NCI-H1105 (cell line): ENCODE measurements at regions not wholly inside any gene's neighbourhood (a gene's known extent, or its start where the extent isn't known, plus 50 kb on each side); places are given as distances from the start of the nearest gene placed in this dataset.
"Not testable (repeated sequence)": the region's sequence is repeated elsewhere in the genome, so short reads cannot be mapped to it uniquely, and the experiment has no call there.

ENCODE experiments used
- DNase-seq: peaks from one replicate; lab custom pipeline; 2025; lab: John Stamatoyannopoulos, UW

DNA sequence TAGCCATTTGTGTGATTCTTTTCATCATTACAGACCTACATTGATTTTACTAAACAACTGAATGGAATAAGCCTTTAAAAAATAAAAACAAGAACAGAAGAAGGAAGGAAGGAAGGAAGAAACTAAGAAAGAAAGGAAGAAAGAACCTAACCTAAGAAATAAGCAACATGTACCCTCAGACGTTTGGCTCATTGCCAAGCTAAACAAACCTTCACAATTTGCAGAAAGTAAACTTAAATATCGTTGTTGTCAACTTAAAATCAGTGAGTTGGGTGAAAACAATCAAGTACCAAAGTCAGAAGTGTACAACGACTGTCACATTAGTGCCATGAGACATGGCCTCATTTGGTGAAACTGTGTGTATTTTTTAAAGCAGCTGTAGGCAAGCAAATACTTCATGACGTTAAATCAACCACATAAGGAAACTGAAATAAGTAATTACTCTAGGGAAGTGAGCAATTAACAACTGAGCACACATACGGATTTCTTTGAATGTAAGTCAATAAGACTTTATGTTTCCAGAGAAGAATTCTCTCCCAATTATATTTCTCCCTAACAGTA is 313.1 kb upstream of the TMPRSS15 start:
- DNase-seq = peak; percentile 15

DNA sequence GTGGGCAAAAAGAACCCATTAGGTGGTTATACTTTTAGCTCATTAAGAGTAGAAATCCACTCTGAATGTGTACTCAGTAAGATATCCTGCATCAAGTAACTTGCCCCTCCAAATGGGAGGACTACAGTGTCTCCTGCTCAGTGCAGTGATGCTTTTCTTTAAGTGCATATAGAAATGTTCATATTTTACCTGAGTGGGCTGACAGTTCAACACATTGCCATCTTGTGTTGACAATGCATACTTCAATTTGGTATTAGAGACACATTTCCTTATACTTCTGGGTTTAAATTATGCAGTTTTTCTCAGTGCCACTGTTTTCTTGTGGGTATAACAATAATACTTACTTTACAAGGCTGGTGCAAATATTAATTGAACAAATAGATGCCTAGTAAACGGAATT is 318.6 kb upstream of the TMPRSS15 start:
- no peak for DNase-seq

DNA sequence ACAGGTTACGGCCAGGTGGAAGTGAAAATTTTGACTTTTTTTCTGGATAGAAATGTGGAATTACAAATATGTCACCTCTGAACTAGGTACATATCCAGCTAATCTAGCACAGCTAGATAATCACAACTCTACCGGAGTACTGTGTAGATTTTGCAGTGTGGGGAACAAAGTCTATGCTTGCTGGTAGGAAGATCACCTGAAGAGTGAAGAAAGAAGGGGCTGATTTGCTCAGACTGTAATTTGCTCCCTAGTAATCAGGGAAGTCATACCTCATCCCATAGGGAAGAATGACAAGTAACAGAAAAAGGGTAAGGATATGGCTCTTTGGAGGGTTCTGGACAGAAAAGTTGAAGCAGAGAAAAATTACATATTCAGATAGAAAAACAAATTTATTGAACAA is 319.6 kb upstream of the TMPRSS15 start:
- DNase-seq = no peak

DNA sequence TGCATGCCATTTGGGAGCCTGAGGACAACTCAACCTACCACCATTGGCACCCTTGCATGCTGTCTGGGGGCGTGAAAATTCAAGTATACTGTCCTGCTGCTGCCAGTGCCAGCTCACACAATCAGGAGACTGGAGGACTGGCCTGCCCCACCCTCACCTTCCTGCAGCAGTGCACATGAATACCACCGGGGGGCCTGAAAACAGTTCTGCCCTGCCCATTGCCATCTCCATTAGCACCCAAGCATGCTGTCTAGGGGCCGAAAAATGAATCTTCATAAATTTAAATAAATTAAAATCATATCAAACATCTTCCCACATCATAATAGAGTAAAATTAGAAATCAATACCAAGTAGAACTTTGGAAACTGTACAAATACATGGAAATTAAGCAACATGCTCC is 322.1 kb upstream of the TMPRSS15 start:
- no peak for DNase-seq

DNA sequence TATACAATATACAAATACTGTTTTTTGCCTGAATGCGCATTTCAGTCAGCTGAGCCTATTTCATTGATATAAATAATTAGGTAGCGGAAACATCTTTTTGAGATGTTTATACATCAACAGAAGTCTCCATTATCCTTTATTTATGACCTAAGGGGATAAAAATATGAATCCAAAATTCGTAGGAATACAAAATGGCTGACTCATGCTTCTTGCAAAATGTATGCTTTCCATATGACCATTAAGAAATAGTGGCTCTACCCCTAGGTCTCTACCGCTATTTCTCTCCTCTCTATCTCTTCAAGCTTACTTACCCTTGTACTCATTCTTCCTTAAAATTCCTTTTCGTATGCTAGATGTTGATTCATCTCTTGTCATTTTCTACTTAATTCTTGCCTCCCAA is 338.4 kb upstream of the TMPRSS15 start:
- no peak for DNase-seq

DNA sequence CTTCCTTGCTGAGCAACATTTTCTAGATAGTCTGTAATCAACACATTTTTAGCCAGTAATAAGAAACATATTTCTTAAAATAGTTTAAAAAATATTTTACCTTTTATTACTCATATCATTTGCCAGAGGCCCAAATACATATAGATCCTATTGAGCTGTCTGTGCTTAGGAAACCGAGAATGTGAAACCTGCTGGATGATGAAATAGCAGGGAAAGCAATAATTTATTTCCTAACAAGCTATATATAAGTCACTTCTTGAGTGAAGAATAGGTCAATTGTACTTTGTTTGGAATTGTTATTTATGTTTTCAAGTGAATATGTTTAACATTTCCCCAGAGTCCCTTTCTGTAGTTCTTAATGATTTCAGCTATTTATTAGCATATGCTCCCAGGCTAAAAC is 339.9 kb upstream of the TMPRSS15 start:
- no peak for DNase-seq

DNA sequence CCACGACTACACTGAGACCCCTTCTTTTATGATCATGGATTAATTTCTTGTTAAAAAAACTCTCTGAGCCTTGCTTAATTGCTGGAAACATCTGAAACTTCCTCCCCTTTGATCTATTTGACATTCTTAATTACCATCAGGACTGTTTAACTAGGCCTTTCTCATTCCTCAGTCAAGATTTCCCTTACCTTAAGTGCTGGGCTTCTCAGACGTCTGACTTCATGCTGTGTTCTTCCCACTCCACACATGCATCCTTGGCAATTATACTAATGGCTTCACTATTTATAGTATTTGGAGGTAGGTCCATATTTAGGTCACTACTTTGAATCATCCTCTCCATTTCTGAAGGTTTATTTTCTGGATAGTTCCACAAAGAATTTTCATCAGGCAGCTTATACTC is 341.3 kb upstream of the TMPRSS15 start:
- DNase-seq = no peak

DNA sequence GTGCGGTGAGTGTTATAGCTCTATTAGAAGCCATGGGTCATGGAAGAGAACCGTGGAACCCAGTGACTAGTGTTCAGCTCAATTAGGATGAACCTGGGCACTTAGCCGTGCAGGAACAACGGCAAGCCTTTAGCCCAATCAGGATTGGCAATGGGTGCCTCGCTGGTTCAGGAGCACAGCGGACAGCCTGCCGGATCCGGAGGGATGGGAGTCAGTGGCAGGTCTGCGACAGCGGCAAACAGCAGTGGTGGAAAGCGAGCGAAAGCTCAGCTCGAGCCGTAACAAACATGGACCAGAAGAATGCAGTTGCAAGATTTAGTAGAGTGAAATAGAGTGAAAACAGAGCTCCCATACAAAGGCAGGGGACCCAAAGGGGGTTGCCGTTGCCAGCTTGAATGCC is 349.3 kb upstream of the TMPRSS15 start:
- DNase-seq = not testable (repeated sequence)

DNA sequence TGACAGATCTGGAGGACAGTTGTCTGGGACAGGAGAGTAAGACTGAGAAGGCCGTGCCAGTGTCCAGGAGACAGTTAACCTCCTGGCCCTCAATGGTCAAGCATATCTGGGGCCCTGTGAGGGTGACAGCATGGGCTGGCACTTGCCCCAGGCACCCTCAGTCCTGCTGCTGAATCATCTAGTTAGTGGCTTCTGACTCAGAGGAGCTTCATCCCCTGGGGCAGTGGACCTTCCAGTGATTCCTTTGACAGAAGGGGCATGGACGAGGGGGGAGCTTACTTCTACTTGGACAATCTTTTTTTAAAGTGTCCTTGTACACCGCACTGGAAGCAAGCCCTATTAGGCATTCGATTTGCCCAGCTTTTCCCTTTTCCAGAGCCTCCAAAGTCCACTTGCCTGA is 352.7 kb upstream of the TMPRSS15 start:
- not testable (repeated sequence) for DNase-seq

DNA sequence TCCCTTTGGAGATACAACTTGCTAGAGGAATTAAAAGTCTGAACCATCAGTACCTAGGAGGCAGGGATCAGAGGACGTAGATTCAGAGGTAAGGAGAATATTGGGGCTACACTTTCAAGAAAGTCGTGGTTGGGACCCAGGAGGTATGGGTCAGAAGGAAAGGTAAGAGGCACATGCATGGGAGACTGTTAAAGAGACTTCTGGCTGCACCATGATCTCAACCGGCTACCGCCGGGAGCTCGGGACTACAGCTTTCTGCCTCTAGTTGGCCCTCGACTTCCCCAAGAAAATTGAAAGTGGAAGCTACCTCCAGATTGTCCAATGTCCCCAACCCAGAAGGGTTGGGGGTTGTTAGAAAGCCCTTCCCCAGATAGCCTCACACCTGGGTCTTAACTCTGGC is 355.7 kb upstream of the TMPRSS15 start:
- no peak for DNase-seq

DNA sequence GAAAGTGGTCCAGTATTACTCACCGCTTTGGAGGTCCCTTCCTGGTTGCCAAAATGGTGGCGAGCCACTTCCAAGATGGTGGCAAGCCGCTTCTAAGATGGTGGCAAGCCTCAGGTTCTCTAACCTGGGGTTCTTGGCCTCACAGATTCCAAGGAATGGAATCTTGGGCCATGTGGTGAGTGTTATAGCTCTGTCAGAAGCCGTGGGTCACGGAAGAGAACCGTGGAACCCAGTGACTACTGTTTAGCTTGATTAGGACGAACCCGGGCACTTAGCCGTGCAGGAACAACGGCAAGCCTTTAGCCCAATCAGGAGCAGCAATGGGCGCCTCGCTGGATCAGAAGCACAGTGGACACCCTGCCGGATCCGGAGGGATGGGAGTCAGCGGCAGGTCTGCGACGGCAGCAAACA is 356.2 kb upstream of the TMPRSS15 start:
- DNase-seq = peak; percentile 12

DNA sequence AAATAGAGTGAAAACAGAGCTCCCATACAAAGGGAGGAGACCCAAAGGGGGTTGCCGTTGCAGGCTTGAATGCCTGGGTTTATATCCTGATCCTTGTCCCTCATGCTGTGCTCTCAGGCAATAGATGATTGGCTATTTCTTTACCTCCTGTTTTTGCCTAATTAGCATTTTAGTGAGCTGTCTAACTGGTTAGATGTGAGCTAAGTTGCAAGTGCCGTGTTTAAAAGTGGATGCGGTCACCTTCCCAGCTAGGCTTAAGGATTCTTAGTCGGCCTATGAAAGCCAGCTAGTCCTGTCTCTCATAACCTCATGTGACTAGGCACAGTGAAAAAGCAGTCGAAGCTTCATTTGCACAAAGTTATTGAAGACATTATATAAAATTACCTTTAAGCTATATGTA is 356.7 kb upstream of the TMPRSS15 start:
- peak; percentile 40 for DNase-seq

DNA sequence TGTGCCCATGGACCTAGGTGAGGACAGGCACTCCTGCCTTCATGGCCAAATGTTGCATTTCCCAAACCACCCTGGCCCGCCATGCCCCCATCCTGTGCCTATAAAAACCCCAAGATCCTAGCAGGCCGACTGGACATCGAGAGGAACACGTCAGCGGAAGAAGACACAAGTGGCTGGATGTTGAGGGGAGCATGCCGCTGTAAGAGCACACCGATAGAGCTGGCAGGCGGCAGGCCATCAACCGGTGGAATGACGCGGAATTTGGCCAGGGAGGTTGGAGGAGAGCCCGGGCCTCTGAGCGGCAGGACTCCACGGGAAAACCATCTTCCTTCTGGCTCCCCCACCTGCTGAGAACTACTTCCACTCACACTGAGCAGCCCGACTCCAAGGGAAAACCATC is 361.1 kb upstream of the TMPRSS15 start:
- no peak for DNase-seq

DNA sequence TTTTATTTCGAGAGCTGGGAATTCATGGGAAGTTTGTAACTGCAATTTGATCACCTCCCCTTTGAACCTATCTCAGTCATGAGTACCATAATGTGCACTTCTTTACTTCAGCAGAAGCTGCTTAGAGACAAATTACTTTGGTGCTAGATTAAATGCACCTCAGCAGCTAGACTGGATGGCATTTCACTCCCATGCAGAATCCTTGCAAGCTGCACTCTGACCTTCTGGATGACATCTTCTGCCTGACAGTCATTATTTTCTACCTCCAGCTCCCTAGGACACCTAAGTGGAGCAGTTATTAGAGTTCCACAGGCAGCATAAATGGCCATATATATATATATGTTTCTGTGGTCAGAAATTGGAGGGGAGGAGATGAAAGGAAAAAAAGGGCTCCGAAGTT is 366.0 kb upstream of the TMPRSS15 start:
- no peak for DNase-seq

DNA sequence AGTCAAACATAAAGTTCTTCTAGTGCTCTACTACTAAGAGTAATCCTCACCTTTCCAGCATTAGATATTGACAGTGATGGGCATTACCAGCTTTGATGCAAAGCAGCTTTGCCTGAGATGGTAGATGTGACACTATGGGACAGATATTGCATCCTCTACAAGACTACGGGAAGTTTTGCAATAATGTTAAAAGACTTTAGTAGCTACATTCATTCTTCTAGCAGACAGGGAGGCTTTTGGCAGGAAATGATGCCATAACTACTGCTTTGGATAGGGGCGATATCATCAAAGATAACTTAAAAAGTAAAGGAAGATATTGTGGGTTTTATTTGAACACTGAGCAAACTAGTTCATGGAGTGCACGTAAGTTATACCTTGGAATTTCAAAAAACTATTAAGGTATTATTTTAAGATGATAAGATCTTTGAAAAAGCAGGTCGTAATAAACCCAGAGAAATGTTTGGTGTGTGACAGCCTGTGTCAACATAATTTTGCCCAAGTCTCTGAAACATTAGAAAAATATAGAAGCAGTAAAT is 368.3 kb upstream of the TMPRSS15 start:
- no peak for DNase-seq

DNA sequence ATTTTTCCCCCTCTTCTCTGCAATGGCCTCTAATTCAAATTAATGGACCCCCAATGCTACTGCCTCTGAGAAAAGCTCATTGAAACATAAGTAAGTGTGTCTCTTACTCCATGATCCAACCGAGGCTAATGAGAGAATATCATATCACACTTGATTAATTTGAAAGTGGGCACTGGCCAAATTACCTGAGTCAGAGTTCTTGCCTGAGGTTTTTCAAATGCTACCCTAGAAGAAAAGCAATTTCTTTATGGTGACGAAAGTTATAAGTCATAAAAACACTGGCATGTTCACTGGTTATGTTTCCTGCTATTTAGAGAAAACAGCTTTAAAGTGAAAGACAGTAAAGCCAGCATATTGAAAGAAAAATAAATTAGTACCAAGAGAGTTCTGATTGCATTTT is 368.8 kb upstream of the TMPRSS15 start:
- no peak for DNase-seq

DNA sequence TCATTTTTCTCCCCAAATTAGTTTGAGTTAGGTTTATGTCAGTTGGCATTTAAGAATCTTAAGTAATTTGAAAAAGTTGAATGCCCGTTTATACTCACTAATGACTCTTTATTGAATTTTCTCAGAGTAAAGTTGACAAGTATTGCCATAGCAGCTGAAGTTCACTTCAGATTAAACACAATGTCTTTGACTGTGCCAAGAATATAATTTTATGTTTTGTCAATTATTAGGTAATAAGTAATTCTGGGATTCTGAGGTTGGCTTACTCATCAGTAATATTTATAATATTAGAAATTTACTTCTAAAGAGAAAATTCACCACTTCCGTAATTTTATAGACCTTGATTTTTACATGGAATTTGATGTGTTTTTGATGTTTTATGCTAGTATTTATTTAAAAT is 369.3 kb upstream of the TMPRSS15 start:
- DNase-seq = no peak

DNA sequence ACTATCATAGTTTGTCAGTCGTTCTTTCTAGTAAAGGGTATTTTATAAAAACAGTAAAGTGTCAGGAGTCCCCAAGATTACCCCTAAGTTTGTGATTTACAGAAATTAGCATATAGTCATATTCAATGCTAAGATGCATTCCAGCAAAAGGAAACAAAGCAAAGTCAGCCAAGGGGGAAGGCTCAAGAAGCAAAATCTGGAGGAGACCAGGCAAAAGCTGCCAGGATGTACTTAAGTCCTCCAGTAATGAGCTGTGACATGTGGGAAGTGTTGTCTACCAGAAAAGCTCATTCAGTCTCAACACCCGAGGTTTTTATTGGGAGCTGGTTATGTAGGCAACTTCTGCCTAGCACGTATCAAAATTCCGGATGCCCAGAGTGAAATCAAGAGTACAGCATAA is 373.4 kb upstream of the TMPRSS15 start:
- DNase-seq = no peak

DNA sequence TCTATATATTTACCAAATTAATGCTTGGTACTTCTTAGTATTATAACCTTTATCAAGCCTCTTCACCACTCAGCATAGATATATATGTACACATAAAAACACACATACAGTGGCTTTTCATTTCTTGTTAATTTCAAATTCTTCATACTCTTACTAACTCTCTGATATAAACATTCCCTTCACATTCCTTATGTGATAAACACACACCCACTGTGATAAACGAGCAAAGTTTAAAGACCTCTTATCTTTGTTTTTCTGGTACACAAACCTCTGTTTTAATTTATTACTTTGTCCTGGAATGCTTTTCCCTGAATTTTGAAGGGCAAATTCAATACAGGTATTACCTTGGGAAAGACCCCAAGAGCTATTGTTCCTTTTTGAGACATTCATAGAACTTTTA is 379.1 kb upstream of the TMPRSS15 start:
- no peak for DNase-seq

DNA sequence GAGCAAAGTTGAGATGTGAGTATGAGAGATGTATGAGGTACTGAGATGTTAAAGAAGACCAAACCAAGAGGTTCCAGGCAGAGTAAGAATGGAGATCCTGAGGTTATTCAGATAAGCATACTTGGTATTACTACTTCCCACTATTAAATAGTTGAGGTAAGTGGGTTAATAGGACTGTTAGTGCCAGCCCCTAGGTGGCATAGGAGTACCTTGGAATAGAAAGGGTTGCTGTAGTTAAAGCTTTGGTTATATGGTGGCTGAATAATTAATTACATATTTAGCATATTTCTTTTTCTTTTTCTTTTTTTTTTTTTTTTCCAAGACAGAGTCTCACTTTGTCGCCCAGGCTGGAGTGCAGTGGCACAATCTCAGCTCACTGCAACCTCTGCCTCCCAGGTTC is 397.9 kb upstream of the TMPRSS15 start:
- no peak for DNase-seq

DNA sequence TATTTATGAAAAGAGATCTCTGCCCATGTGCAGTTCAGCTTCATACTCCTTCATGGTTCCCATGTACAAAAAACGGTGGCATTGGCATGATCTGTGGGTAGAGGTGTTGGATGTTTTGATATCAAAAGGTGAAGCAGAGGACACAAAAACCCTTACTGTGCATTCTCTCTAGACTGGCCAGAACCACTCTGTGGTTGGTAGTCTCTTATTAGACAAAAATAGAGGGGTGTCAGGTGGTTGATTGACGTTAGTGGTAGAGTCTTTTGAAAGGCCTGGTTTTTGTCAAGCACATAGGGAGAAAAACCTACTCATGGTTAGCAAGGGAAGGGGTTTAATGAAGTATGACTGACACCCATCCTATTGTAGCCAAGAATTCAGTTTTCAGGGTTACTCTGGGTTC is 400.0 kb upstream of the TMPRSS15 start:
- no peak for DNase-seq

DNA sequence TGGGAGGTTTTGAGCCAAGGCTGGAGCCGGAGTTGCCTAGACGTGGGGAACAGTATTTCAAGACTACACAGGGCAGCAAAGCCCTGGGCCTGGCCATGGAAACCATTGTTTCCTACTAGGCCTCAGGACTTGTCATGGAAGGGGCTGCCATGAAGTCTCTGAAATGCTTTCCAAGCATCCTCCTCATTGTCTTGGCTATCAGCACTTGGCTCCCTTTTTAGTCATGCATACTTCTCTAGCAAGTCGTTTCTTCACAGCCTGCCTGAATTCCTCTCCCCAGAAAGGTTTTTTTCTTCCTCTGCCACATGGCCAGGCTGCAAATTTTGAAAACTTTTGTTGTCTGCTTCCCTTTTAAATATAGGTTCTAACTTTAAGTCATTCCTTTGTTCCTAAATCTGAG is 406.6 kb upstream of the TMPRSS15 start:
- no peak for DNase-seq

DNA sequence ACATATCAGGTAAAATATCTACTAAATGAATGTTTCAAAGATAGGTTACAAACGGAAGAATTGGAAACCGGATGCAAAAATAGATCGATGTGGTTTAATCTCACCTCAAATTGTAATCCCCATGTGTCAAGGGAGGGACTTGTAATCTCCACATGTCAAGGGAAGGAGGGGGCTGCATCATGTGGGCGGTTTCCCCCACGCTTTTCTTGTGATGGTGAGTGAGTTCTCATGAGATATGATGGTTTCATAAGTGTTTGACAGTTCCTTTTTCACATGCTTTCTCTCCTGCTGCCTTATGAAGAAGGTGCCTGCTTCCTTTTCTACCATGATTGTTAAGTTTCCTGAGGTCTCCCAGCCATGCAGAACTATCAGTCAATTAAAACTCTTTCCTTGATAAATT is 408.7 kb upstream of the TMPRSS15 start:
- no peak for DNase-seq

DNA sequence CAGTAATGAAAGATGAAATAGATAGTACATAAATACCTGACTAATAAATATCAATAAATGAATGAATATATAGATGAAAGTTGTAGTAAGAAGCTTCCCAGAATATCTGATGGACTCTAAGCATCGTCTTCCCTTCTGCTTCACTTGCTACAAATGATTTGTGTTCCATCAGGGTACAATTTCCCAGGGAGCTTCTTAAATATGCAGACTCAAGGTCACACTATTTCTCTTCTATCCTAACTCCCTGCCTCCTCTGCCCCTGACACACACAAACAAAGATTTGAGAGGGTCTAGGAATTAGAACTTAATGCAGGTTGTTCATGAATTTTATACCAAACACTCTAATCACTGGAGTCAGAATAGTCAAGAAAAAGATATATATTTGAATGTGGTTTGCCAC is 415.9 kb upstream of the TMPRSS15 start:
- no peak for DNase-seq

DNA sequence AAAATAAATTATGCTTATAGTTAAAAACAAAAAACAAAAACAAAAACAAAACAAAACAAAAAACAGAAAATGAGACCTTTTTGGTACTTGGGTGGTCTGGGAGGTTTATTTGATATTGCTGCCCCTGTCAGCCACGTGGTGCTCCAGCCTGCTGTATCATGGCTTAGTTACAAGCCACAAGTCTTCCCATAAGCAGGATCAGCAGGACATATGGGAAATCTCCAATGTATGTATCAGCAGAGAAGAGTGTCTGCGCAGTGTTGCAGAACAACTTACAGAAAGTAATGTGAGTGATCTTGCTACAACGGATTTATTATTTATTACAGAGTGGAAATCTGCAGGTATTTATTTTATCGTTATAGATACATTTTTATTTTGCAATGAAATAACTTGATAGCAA is 423.0 kb upstream of the TMPRSS15 start:
- no peak for DNase-seq
